Activated CD4-positive, alpha-beta T cell treated with anti-CD3 and anti-CD28 coated beads, Interleukin-2, amount 50 U/mL, for 4 hours (primary cell): ENCODE measurements at regions not wholly inside any gene's neighbourhood (a gene's known extent, or its start where the extent isn't known, plus 50 kb on each side); places are given as distances from the start of the nearest gene placed in this dataset.
"Not testable (repeated sequence)": the region's sequence is repeated elsewhere in the genome, so short reads cannot be mapped to it uniquely, and the experiment has no call there.

Source experiments
- DNase-seq, 2 experiments: peaks; one replicate each; pipeline ENCODE4 v3.0.0-alpha.2; 2020

DNA sequence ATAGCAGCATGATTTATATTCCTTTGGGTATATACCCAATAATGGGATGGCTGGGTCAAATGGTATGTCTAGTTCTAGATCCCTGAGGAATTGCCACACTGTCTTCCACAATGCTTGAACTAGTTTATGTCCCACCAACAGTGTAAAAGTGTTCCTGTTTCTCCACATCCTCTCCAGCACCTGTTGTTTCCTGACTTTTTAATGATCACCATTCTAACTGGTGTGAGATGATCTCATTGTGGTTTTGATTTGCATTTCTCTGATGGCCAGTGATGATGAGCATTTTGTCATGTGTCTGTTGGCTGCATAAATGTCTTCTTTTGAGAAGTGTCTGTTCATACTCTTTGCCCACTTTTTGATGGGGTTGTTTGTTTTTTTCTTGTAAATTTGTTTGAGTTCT, 54.0 kb upstream of the GPR89A start:
- DNase-seq: not testable (repeated sequence)

DNA sequence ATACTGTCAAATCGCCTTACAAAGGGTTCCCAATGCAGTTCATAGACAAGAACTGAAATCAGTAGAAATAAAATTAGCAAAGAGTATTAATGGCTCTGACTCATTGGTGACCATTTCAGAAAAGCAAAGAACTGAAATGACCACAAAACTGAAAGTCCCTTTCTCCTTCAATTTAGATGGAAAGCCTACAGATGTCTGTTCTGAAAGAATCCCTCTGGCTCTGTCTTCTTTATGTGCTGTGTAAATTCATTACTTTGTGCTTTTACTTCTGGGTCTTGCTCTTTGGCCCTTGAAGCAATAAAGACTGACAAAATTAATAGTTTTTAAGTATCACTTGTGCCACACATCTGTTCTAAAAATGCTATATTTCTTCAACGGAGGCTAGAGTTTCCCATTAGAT, 62.7 kb upstream of the GPR89A start:
- DNase-seq: no peak

DNA sequence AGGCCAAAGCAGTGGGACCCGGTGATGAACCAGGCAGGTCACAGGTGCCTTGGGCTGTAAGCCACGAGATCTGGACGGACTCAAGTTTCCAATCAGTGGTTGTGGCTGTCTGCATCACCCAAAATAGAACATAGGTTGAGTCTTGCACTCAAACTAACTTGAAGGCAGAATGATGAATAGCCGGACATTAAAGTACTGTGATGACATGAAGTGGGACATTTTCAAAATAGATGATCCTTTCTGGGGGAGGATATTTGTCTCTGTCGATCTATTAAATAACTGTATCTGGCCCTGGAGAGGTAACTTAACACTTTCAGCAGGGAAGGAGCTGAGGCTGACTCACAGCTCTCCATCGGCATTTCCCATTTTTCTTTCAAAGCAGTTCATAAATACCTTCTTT, 66.1 kb upstream of the GPR89A start:
- not testable (repeated sequence) for DNase-seq

DNA sequence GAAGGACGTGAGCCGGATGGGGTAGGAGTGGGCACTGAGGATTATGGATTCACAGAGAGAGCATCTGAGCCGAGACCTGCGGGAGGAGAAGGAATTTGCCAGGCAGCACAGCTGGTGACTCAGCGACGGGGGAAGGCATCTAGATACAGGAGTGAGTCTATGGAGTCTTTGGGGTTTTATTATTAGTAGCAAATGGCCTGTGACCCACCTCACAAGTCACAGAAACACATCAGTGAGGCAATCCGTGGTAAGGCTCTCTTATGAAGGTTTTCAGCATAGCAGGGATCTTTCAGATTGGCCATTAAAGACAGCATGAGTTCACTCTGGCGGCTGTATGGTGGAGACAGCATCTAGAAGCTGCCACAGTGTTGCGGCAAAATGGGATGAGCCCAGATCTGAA, 66.5 kb upstream of the GPR89A start:
- DNase-seq: not testable (repeated sequence)

DNA sequence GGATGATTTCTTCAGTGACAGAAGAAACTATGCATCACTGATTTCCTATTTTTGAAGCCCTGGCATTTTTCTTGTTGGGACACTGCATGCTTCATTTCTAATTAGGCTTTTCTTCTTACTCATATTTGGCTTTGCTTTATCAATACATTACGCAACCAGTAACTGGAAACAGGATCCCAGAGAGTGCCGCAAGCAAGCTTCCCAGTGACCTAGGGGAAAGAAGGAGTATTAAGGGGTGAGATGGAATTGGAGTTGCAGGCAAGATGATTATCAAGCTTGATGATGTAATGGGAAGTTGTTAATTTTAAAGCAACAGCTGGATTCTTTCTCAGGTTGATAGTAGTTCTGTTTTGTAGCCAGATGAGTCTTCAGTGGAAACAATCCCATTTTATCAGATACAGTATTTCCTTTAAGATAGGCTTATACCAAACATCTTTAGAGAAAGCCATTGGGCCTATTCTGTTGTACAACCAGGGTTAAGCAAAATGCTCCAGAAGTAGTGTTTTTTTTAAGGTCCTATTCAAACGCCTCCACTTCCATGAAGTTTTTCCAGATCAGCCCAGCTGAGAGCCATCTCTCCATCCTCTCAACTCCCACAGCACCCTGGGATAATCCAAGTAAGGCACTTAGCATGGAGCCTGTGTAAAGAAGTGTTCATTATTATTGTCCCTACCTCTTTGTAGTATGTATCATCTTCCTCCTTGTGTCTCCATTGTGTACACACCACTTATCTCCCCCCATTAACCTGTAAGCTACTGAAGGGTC, 69.5 kb upstream of the GPR89A start:
- not testable (repeated sequence) for DNase-seq

DNA sequence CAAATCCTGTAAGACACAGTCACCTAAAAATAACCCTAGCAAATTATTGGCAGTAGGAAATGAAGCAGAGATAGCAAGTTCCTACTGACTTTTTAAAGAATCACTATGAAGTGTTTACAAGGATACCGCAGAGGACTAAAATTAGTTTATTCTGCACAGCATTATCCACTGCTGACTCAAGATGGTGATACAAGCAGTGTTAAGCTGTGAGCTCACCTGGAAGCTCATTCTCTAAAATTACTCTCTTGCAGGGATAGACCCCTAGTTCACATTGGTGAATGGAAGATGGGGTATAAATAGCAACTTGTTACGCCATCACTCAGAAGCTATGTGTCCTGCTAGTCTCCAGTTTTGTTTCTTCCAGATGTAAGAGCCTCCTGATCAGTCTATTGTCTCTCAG, 70.8 kb upstream of the GPR89A start:
- not testable (repeated sequence) for DNase-seq

DNA sequence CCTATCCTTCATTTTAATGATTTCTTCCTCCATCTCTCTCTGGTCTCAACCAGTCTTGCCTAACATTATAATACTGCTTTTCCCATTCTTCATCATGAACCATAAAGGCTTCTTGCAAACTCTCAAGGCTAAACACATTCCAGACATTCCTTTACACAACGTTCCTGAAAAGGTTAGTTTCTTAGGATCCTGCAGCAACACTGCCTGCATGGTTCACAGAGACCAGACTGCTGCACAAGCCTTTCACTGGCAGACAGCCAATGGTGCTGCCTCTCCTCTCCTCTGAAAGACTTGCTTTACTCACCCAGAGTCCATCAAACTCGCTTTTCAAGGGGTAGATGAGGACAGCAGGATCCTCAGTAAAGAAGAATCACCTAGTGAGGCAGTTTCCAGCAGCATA, 72.3 kb upstream of the GPR89A start:
- not testable (repeated sequence) for DNase-seq

DNA sequence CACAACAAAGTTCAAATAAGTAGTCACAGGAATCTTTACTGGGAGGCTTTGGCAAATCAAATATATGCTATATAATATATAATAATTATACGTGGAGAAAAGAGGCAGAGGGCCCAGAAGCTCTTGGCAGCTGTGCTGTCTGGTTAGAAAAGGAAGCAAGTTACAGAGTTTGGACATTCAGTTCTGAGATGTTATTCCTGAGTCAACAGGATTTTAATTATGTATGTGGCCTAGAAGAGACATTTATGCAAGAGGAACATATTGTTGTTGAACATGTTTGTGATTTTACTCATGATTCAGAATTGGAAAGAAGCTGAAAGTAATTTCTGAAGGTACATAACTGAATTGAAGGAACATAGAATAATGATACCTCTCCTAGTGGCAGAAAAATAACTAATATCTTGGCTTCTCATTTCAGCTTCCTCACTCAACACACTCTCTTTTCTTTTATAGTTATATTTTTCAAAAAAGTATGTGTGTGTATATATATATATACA, 79.7 kb upstream of the GPR89A start:
- not testable (repeated sequence) for DNase-seq

DNA sequence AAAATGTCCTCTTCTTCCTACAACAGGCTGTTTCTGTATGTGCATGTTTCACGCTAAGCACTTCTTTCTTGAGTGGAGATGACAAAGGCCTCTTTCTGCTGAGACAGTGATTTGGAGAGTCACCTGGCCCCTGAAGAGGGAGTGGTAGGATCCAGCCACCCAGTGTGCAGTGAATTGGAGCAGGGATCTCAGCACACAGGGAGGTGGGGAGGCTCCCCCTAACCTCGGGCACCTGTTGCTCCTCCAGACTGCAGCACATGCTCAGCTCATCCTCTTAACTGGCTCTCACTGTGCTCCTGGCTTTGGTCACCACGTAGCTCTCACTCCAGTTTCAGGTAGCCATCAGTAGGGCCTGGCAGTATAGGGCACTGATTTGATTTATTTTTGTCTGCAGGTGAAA, 87.6 kb upstream of the GPR89A start:
- not testable (repeated sequence) for DNase-seq

DNA sequence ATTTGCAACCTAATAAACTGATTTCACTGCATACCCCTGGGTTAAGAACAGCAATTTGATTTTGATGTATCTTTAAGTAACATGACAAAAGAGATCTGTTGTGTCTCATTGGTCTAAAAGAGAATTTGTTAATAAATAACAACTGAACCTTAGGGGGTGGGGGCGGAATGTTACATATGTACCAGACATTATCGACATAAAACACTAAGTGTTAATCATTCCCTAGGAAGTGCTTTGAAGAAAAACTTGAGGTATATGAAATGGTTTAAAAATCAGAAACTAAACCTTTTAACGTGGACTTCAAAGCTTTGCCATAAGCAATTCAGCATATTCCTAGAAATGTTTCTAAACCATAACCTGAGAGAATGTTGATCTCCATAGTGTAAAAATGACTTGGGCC, 88.5 kb upstream of the GPR89A start:
- not testable (repeated sequence) for DNase-seq

DNA sequence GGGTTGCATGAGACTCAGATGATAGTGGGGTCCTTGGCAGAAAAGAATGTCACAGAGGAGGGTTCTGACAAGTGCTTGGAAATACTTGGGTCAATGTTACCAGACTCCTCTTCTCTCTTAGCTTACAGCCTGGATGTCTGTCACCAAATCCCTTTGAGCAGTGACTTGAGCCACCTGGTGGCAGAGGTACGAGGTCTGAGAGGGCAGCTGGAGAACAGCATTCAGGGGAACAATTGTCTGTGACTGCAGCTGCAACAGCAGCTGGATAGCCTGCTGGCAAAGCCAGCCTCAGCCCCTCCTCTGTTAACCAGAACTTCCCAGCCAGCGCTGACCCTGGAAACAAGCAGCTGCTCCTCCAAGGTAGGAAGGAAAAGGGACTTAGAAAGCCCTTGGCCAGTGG, 87.6 kb upstream of the NBPF20 start:
- DNase-seq: not testable (repeated sequence)

DNA sequence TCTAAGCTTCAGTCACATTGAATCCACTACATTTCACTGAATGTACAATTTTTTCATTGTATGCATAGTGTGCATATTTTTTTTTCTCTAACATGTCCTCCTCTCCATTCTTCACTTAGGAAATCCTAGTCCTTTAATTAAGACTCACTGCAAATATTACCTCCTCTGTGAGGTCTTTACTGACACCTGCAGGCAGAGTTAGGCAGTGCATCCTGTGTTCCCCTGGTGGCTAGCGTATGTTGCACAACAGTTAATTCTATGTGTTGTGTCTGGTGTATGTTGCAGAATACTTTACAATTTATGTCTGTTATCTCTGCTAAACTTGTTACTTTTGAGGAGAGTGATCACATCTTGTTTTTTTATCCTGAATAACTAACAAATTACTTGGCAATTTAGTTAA, 82.7 kb upstream of the NBPF20 start:
- DNase-seq: not testable (repeated sequence)

DNA sequence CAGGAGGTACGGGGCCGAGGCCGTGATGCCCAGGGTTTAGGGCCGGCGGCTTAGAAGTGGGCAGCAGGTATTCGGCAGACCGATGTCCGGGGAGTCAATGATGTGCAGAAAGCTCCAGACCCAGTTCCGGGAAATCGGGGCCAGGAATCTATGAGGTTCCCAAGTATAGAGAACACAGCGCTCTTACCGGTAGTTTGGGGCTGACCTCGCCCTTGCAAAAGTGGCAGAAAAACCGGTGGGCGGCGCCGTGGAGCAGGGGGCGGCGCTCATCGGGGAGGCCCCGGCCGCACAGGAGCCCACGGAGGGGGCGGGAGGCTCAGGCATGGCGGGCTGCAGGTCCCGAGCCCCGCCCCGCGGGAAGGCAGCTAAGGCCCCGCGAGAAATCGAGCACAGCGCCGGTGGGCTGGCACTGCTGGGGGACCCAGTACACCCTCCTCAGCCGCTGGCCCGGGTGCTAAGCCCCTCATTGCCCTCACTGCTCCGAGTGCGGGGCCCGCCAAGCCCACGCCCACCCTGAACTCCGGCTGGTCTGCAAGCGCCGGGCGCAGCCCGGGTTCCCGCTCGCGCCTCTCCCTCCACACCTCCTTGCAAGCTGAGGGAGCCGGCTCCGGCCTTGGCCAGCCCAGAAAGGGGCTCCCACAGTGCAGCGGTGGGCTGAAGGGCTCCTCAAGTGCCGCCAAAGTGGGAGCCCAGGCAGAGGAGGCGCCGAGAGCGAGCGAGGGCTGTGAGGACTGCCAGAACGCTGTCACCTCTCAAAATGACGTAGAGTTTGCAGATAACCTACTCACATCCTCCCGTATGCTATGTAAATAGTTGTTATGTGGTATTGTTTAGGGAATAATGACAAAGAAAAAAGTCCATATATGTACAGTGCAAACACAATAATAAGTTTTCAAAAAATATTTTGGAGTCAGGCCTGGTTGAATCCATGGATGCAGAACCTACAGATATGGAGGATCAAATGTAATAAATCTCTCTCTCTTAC, 80.6 kb upstream of the NBPF20 start:
- not testable (repeated sequence) for DNase-seq

DNA sequence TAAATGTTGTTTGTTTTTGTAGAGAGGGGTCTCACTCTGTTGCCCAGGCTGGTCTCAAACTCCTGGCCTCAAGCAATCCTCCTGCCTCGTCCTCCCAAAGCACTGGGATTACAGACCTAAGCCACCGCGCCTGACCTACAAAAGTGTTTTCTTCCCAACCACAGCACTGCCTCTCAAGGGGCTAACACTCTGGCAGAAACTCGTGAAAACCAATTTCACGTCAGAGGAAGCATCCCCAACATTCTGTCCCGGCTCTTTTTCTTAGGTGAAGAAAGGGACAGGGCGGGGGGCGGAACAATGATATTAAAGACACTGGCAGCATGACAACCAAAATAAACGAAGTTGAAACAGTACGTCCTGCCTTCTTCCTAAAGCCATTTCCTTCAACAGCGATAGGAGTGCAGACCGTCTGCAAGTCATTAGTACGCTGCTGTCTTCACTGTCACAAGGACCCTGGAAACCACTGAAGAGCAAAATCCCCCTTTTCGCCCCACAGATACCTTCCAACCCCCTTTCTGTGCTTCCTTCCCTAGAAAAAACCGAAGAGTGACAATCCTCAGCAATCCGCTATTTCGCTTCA, 79.5 kb upstream of the NBPF20 start:
- not testable (repeated sequence) for DNase-seq

DNA sequence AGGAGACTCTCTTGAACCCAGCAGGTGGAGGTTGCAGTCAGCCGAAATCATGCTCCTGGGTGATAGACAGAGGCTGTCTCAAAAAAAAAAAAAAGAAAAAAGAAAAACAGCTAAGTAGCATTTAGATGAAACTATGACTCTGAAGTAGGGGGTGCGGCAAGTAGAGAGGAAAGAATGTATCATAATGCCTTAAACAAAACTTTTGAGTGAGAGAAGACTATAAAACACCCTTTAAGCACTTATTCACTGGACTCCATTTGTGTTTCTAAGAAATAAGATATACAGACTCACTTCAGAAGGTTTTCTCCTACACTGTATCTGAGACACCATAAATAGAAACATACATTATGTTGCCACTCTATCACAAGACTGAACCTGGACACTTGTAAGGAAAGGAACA, 78.9 kb upstream of the NBPF20 start:
- not testable (repeated sequence) for DNase-seq

DNA sequence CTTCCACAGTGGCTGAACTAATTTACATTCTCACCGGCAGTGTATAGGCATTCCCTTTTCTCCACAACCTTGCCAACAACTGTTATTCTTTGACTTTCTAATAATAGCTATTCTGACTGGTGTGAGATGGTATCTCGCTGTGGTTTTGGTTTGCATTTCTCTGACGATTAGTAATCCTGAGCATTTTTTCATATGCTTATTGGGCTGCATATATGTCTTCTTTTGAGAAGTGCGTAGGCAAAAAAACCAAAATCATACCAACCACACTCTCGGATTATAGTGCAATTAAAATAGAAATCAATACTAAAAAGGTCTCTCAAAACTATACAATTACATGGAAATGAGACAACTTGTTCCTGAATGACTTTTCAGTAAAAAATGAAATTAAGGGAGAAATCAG, 74.8 kb upstream of the NBPF20 start:
- DNase-seq: not testable (repeated sequence)

DNA sequence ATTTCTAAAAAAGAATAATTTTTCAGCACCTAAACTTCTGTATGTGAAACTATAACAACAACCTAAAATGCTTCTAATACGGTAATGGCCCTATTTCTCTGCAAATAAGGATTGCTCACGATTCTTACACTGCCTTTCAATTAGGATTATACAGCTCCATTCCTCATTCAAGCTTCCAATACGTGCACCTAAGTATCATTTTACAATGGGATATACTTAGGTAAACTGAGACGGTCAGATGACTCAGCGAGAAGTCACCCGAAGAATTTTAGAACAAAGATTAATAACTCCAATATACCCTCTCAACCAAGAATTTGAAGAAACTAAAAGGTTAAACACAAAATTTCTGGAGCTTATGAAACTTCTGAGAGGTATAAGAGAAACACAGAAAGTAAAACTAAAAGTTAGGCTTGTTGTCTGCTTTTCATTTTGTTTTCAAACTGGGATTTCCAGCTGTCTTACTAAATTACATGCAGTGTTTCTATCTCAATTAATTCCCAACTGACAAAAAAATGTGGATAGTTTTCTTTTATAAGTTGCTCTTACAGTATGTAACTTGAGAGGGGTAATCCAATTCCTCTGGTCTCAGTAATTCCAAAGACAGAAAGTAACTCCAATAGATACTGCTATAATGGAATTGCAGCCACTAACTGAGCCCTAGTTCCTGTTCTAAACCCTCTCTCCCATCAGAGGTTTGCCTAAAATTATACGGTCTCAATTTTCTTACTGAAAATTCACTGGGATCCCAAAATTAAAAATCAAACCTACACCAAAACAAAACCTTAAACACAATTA, 69.9 kb upstream of the NBPF20 start:
- DNase-seq: not testable (repeated sequence)

DNA sequence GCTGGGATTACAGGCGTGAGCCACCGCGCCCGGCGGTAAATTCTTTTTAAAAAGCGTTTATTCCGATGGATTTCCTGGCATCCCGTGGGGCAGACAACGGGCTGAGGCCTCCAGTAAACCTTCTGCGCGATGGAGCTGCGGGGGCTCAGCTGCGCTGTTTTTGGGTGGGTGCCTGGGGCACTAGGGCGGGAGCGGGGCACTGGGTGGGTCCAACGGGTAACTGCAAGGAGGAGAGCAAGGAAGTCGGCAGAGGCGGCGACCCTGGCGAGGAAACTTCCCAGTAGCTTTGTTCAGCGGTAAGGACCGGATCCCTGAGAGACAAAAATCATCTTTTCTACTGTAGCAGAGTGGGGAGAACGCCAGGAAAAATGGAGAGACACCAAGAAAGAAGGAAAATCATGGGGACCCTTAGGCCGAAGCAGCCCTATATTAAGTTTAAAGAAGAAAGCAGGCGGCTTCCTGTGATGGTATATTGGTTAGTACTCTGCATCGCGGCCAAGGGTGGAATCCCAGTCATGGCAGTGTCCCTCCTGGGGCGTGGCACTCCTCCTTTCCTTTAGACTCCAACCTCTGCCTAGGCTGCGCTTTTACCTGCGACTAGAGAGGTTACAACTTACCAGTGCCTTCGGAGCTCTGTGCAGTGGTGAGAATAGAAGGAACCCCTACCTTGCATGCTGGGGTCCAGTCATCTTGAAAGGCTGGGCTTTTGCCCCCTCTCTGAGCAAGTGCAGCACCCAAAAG, 63.0 kb upstream of the NBPF20 start:
- DNase-seq: not testable (repeated sequence)

DNA sequence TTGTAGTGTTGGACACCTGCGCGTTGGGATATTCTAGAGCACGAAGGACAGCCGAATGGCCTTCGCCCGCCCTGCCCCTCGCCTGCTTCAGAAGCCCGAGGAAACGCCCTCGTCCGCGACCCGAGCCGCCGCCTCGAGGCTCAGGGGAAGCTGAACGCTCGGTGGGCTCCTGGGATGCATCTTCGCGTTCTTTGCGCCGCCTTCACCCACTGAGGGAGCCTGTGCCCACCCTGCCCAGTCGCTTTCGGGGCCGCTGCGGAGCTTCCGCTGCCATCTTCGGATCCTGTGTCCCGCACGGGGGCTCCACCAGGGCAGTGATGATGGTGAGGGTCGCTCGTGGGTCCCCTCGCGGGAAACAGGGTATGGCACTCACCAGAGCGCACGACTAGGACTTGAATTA, 61.8 kb upstream of the NBPF20 start:
- not testable (repeated sequence) for DNase-seq

DNA sequence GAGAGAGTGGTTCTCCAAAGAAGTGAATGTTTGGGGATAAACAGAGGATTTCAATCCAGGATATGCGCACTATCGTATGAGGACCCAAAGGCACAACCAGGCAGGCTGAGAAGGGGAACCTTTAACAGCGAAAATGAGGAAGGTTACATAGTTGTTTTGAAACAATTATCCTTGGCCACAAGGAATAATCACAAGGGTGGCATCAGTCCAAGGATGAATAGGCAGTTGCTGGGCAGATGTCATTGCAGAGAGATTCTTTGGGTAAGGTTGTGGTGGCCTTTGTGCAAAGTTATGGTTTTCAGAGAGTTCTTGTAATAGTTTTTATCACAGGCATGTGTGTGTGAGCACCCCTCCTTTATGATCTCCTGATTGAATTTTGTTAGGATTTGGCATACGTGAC, 58.9 kb upstream of the NBPF20 start:
- not testable (repeated sequence) for DNase-seq

DNA sequence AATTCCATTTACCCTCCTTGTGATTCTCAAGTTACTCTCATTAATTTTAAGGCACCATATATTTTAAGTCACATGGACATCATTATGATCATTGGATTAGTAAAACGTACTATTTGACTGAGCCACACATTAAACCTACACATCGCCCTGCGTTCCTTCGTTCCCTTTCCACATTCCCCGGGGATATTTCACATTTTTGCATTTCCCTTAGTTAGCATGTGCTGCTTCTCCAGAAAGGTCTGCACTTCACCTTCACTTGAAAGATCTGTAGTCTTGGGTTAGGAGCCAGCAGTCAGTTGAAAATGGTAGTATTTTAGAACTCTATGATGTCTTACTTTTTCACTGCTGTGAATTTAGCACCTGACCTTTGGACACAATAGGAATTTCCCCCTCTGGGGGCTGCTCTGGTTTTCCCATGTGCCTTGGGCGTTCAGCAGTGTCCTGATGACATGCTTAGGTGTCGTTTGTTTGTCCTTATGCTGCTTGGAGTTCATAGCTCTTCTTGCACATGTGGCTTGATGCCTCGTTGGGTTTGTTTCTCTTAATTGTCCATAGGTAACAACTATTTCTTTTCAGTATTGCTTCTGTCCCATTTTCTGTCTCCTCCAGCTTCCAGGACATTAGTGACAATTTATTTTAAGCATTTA, 56.9 kb upstream of the NBPF20 start:
- DNase-seq: not testable (repeated sequence)
